ENCODE measurements at regions not wholly inside any gene's neighbourhood (a gene's known extent, or its start where the extent isn't known, plus 50 kb on each side); places are given as distances from the start of the nearest gene placed in this dataset.

DNA sequence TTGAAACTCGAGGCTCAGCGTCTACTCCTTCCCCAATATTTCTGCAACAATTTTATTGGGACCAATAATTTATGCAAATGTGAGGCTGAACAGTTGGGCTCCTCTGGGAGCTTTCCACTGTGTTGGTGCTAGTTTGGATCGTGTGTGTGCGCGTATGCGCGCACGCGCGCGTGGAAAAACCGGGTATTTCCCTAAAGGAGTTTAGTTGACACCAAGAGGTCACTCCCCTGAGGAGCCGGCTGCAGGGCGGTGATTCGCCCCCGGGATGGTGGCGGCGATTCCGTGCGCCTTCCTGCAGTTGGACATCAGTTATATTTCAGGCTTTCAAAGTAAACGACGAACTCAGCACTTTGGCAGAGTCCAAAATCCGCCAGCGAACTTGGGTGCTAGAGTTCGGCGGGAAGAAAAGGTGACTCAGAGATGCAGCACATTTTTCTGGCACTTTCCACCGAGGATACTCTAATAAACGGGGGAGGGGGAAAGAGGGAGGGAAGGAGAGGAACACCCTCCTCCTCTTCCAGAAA, 186.5 kb upstream of the FANCL start:
- TF ChIP-seq SP1 (IDR thresholded peaks at IDR 0.05), result no peak
- TF ChIP-seq ZNF384 (IDR thresholded peaks at IDR 0.05), result no peak
- TF ChIP-seq SUZ12 (IDR thresholded peaks at IDR 0.05), result no peak
- TF ChIP-seq CTBP1 (IDR thresholded peaks at IDR 0.05; ENCODE audit: borderline replicate concordance), result no peak

Measured in HEK293T (cell line).